A549 (cell line): ENCODE measurements at regions not wholly inside any gene's neighbourhood (a gene's known extent, or its start where the extent isn't known, plus 50 kb on each side); places are given as distances from the start of the nearest gene placed in this dataset.

ENCODE experiments used
- ATAC-seq, 2 experiments: fragments of 200-7000 bp in 1 of 2; fragments of >200 bp in 1 of 2; cut with Nextera tagmentation in 1 of 2; cut with Tn5 transposase in 1 of 2; 3 replicates each; pipeline versions ENCODE4 v1.8.0 to v1.9.1; 2018 to 2020; ENCODE audit warnings: mild to moderate bottlenecking in 1 of 2, moderate library complexity in 1 of 2
- CTCF ChIA-PET: fragments of 300-600 bp; sonication (Branson Sonifier 250); formaldehyde crosslinking; extraction: SDS; loops from one replicate; lab custom pipeline; 2021; ENCODE audit warnings: antibody characterized with exemption, inconsistent platforms; lab: Yijun Ruan, JAX
- POLR2A ChIA-PET: fragments of 350-600 bp; formaldehyde crosslinking; extraction: SDS; loops from one replicate; lab custom pipeline; 2021; ENCODE audit warnings: antibody characterized with exemption, inconsistent platforms; lab: Yijun Ruan, JAX
- DNase-seq, 2 experiments: peaks; one replicate each; pipeline versions ENCODE4 v3.0.0 to v3.0.0-alpha.2; 2011 to 2016; ENCODE audit warnings: low read depth in 1 of 2, low spot score in 1 of 2
- FAIRE-seq: peaks from 2 replicates; lab custom pipeline; 2011; peaks lifted over from hg19 to GRCh38; lab: Jason Lieb, UNC
- H3K27ac ChIP-seq, 2 experiments: fragments of >200 bp; sonication (Bioruptor Twin); formaldehyde crosslinking; 3 replicates each; pipeline ENCODE4 v1.5.1; 2016 to 2017
- H3K4me1 ChIP-seq: fragments of >200 bp; sonication (Bioruptor Twin); formaldehyde crosslinking; 3 replicates; pipeline ENCODE4 v1.6.1; 2016
- H3K4me2 ChIP-seq: fragments of >200 bp; sonication (Bioruptor Twin); formaldehyde crosslinking; 3 replicates; pipeline ENCODE4 v1.6.1; 2016
- H3K4me3 ChIP-seq: fragments of >200 bp; sonication (Bioruptor Twin); formaldehyde crosslinking; 3 replicates; pipeline ENCODE4 v1.5.1; 2016
- H3K9me3 ChIP-seq: fragments of >200 bp; sonication (Bioruptor Twin); formaldehyde crosslinking; 3 replicates; pipeline ENCODE4 v1.6.1; 2016
- BHLHE40 ChIP-seq: IDR thresholded peaks from 2 replicates; pipeline ENCODE4 v1.6.1; 2012; ENCODE audit warnings: low read depth, low read length, inconsistent platforms
- CBX2 ChIP-seq: fragments of 200-600 bp; sonication (generic); IDR thresholded peaks from 2 replicates; pipeline ENCODE4 v1.6.1; 2016; ENCODE audit warnings: low read depth, mild to moderate bottlenecking, borderline replicate concordance
- CEBPB ChIP-seq, 2 experiments: fragments of >200 bp in 1 of 2; sonication (Bioruptor Twin) in 1 of 2; formaldehyde crosslinking in 1 of 2; IDR thresholded peaks; 2 replicates each; pipeline ENCODE4 v1.6.1; 2012 to 2016
- FOSB ChIP-seq: fragments of 250-450 bp; sonication (Bioruptor Pico); IDR thresholded peaks from 2 replicates; pipeline ENCODE4 v1.5.0; 2020; ENCODE audit warnings: mild to moderate bottlenecking, moderate library complexity
- FOSL2 ChIP-seq, 2 experiments: fragments of 450-650 bp in 1 of 2; fragments of >200 bp in 1 of 2; sonication (Bioruptor Twin) in 1 of 2; formaldehyde crosslinking; IDR thresholded peaks; 2 replicates each; pipeline versions ENCODE4 v1.5.0 to v1.6.1; 2016 to 2020; ENCODE audit warnings: mild to moderate bottlenecking in 1 of 2, moderate library complexity in 1 of 2
- FOXS1 ChIP-seq: fragments of 250-450 bp; sonication (Bioruptor Pico); IDR thresholded peaks from 2 replicates; pipeline ENCODE4 v1.5.0; 2020; ENCODE audit warnings: mild to moderate bottlenecking, moderate library complexity
- GATA3 ChIP-seq: IDR thresholded peaks from 2 replicates; pipeline ENCODE4 v1.6.1; 2012; ENCODE audit warnings: borderline replicate concordance
- HEYL ChIP-seq: fragments of 250-450 bp; sonication (Bioruptor Pico); IDR thresholded peaks from 2 replicates; pipeline ENCODE4 v1.8.0; 2021; ENCODE audit warnings: mild to moderate bottlenecking, moderate library complexity
- HMGXB4 ChIP-seq: fragments of 250-450 bp; sonication (Bioruptor Pico); IDR thresholded peaks from 2 replicates; pipeline ENCODE4 v1.5.0; 2021; ENCODE audit warnings: mild to moderate bottlenecking, moderate library complexity, borderline replicate concordance
- HOXA7 ChIP-seq: fragments of 250-450 bp; sonication (Bioruptor Pico); IDR thresholded peaks from 2 replicates; pipeline ENCODE4 v1.5.0; 2020; ENCODE audit warnings: mild to moderate bottlenecking, moderate library complexity
- HOXB13 ChIP-seq: fragments of 250-450 bp; sonication (Bioruptor Pico); IDR thresholded peaks from 2 replicates; pipeline ENCODE4 v1.5.0; 2020; ENCODE audit warnings: low read depth, mild to moderate bottlenecking, moderate library complexity
- HOXB5 ChIP-seq: fragments of 250-450 bp; sonication (Bioruptor Pico); IDR thresholded peaks from 2 replicates; pipeline ENCODE4 v1.5.0; 2020; ENCODE audit warnings: mild to moderate bottlenecking, moderate library complexity
- JUN ChIP-seq, 2 experiments: fragments of >200 bp; sonication (Bioruptor Twin); formaldehyde crosslinking; IDR thresholded peaks; 2 replicates in 1 of 2; 3 replicates in 1 of 2; pipeline ENCODE4 v1.6.1; 2016 to 2017
- JUNB ChIP-seq: fragments of >200 bp; sonication (Bioruptor Twin); formaldehyde crosslinking; IDR thresholded peaks from 2 replicates; pipeline ENCODE4 v1.6.1; 2016
- MAFK ChIP-seq: fragments of 450-650 bp; IDR thresholded peaks from 2 replicates; pipeline ENCODE4 v1.6.1; 2014; ENCODE audit not compliant: partially characterized antibody
- MAZ ChIP-seq: fragments of 150-350 bp; IDR thresholded peaks from 2 replicates; pipeline ENCODE4 v1.6.1; 2014; ENCODE audit warnings: antibody characterized with exemption, low read depth, low read length, borderline replicate concordance
- NFE2L2 ChIP-seq: fragments of 150-350 bp; conservative IDR thresholded peaks from 2 replicates; pipeline ENCODE4 v1.6.1; 2014; ENCODE audit warnings: low read length
- NPAS2 ChIP-seq: fragments of 250-450 bp; sonication (Bioruptor Pico); IDR thresholded peaks from 2 replicates; pipeline ENCODE4 v1.8.0; 2022; ENCODE audit warnings: mild to moderate bottlenecking, moderate library complexity, borderline replicate concordance
- NR3C1 ChIP-seq: fragments of >200 bp; sonication (Bioruptor Twin); formaldehyde crosslinking; IDR thresholded peaks from 3 replicates; pipeline ENCODE4 v1.6.1; 2017
- POLR2A ChIP-seq: IDR thresholded peaks from 2 replicates; pipeline ENCODE4 v1.6.1; 2012; ENCODE audit warnings: mild to moderate bottlenecking, low read length
- RAD21 ChIP-seq, 2 experiments: fragments of >200 bp in 1 of 2; sonication (Bioruptor Twin) in 1 of 2; formaldehyde crosslinking in 1 of 2; IDR thresholded peaks in 1 of 2; conservative IDR thresholded peaks in 1 of 2; 2 replicates in 1 of 2; 3 replicates in 1 of 2; pipeline ENCODE4 v1.6.1; 2012 to 2018; ENCODE audit warnings: inconsistent platforms in 1 of 2
- RARB ChIP-seq: fragments of 250-450 bp; sonication (Bioruptor Pico); IDR thresholded peaks from 2 replicates; pipeline ENCODE4 v1.8.0; 2021; ENCODE audit warnings: mild to moderate bottlenecking, moderate library complexity
- RFX5 ChIP-seq: fragments of 450-650 bp; IDR thresholded peaks from 2 replicates; pipeline ENCODE4 v1.7.1; 2014; ENCODE audit warnings: antibody characterized with exemption, mild to moderate bottlenecking, moderate library complexity
- TFCP2L1 ChIP-seq: fragments of 250-450 bp; sonication (Bioruptor Pico); IDR thresholded peaks from 2 replicates; pipeline ENCODE4 v1.5.0; 2021; ENCODE audit warnings: mild to moderate bottlenecking
- ZFP36 ChIP-seq: fragments of 450-650 bp; IDR thresholded peaks from 2 replicates; pipeline ENCODE4 v1.6.1; 2014; ENCODE audit warnings: borderline replicate concordance; ENCODE audit not compliant: partially characterized antibody
- ZSCAN20 ChIP-seq: fragments of 250-450 bp; sonication (Bioruptor Pico); IDR thresholded peaks from 2 replicates; pipeline ENCODE4 v1.8.0; 2022; ENCODE audit warnings: mild to moderate bottlenecking, moderate library complexity
- WGBS: methylation state at CpG from one replicate; pipeline ENCODE4 v1.1.6; 2017; ENCODE audit errors: missing lambda C conversion rate; 5-methylcytosine and 5-hydroxymethylcytosine counted together
- TF ChIP-seq, protein P1 (sequence below): fragments of >200 bp; sonication (Bioruptor Twin); formaldehyde crosslinking; IDR thresholded peaks from 3 replicates; pipeline ENCODE4 v1.6.1; 2016
- TF ChIP-seq, protein P2 (sequence below): fragments of 250-450 bp; sonication (Bioruptor Pico); IDR thresholded peaks from 2 replicates; pipeline ENCODE4 v1.5.0; 2020; ENCODE audit warnings: low read depth, mild to moderate bottlenecking, moderate library complexity

GRCh38 chr9:23563517-23563916 lies 262.5 kb downstream of the ELAVL2 start:
- no peak for ATAC-seq
- DNase-seq, result no peak
- 5% methylated on average over 3 of the region's 3 CpGs for WGBS
- Histone ChIP-seq H3K27ac (no peak overlapping the region), H3K4me1 (no peaks in the 10 kb centered on the region), H3K4me3 (no peak overlapping the region), H3K4me2 (no peak overlapping the region), H3K9me3 (no peaks in the 10 kb centered on the region)
- no peak for FAIRE-seq
- ChIA-PET CTCF (no interaction called here), POLR2A (no interaction called here)
- TF ChIP-seq MAFK, result no peak
- TF ChIP-seq GATA3, result no peak
- TF ChIP-seq NR3C1, result no peak
- TF ChIP-seq CEBPB (IDR thresholded peaks at IDR 0.05), result no peak
- TF ChIP-seq NFE2L2, result no peak
- no peak for TF ChIP-seq RFX5
- TF ChIP-seq POLR2A, result no peak
- TF ChIP-seq JUNB, result no peak
- TF ChIP-seq JUN (IDR thresholded peaks at IDR 0.05), result no peak
- TF ChIP-seq, protein P1, sequence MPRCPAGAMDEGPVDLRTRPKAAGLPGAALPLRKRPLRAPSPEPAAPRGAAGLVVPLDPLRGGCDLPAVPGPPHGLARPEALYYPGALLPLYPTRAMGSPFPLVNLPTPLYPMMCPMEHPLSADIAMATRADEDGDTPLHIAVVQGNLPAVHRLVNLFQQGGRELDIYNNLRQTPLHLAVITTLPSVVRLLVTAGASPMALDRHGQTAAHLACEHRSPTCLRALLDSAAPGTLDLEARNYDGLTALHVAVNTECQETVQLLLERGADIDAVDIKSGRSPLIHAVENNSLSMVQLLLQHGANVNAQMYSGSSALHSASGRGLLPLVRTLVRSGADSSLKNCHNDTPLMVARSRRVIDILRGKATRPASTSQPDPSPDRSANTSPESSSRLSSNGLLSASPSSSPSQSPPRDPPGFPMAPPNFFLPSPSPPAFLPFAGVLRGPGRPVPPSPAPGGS, result no peak
- no peak for TF ChIP-seq ZSCAN20 (CRISPR knock-in tag)
- no peak for TF ChIP-seq ZFP36
- TF ChIP-seq RAD21 (conservative IDR thresholded peaks at IDR 0.05 in 1 of 2, IDR thresholded peaks at IDR 0.05 in 1 of 2), result no peak
- no peak for TF ChIP-seq HOXB5 (CRISPR knock-in tag)
- TF ChIP-seq HMGXB4, result no peak
- TF ChIP-seq HOXB13 (CRISPR knock-in tag), result no peak

GRCh38 chr9:23567516-23568165 lies 258.4 kb downstream of the ELAVL2 start:
- no peak for FAIRE-seq
- CTCF ChIA-PET, result no interaction called here
- DNase-seq, result no peak
- Histone ChIP-seq H3K9me3 (no peaks in the 10 kb centered on the region), H3K27ac (no peak overlapping the region), H3K4me1 (no peaks in the 10 kb centered on the region), H3K4me2 (no peak overlapping the region), H3K4me3 (no peak overlapping the region)
- 0% methylated on average over 5 of the region's 5 CpGs for WGBS
- no peak for ATAC-seq
- TF ChIP-seq HEYL (CRISPR knock-in tag) (no peak), FOSB (CRISPR knock-in tag) (no peak), FOSL2 (IDR thresholded peaks at IDR 0.05) (no peak), FOSL2 (CRISPR knock-in tag; IDR thresholded peaks at IDR 0.05) (no peak), NFE2L2 (no peak), CBX2 (no peak), RARB (no peak), TFCP2L1 (no peak), HOXA7 (CRISPR knock-in tag) (no peak), MAZ (no peak), HOXB13 (CRISPR knock-in tag) (no peak), MAFK (no peak), BHLHE40 (no peak), NPAS2 (CRISPR knock-in tag) (no peak), FOXS1 (CRISPR knock-in tag) (no peak)
- TF ChIP-seq, protein P1, result no peak
- TF ChIP-seq, protein P2, sequence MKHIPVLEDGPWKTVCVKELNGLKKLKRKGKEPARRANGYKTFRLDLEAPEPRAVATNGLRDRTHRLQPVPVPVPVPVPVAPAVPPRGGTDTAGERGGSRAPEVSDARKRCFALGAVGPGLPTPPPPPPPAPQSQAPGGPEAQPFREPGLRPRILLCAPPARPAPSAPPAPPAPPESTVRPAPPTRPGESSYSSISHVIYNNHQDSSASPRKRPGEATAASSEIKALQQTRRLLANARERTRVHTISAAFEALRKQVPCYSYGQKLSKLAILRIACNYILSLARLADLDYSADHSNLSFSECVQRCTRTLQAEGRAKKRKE, result no peak
- POLR2A ChIA-PET, result no interaction called here
